RPMI8226 (cell line): ENCODE measurements at regions not wholly inside any gene's neighbourhood (a gene's known extent, or its start where the extent isn't known, plus 50 kb on each side); places are given as distances from the start of the nearest gene placed in this dataset.
"Not testable (repeated sequence)": the region's sequence is repeated elsewhere in the genome, so short reads cannot be mapped to it uniquely, and the experiment has no call there.

Source experiments
- DNase-seq: peaks from one replicate; pipeline ENCODE4 v3.0.0-alpha.2; 2015

DNA sequence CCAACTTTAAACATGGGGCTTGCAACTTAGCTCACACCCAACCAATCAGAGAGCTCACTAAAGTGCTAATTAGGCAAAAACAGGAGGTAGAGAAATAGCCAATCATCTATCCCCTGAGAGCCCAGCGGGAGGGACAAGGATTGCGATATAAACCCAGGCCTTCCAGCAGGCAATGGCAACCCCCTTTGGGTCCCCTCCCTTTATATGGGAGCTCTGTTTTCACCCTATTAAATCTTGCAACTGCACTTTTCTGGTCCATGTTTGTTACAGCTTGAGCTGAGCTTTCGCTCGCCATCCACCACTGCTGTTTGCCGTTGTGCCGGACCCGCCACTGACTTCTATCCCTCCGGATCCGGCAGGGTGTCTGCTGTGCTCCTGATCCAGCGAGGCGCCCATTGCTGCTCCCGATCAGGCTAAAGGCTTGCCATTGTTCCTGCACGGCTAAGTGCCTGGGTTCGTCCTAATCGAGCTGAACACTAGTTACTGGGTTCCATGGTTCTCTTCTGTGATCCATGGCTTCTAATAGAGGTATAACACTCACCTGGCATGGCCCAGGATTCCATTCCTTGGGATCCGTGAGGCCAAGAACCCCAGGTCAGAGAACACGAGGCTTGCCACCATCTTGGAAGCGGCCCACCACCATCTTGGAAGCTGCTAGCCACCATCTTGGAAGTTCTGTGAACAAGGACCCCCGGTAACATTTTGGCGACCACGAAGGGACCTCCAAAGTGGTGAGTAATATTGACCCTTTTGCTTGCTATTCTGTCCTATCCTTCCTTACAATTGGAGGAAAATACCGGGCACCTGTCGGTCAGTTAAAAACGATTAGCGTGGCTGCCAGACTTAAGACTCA, 161.3 kb upstream of the GCFC2 start:
- not testable (repeated sequence) for DNase-seq

- no peak for DNase-seq
Observed at GRCh38 chr2:75870651-75871137, 160.0 kb upstream of the GCFC2 start.

DNA sequence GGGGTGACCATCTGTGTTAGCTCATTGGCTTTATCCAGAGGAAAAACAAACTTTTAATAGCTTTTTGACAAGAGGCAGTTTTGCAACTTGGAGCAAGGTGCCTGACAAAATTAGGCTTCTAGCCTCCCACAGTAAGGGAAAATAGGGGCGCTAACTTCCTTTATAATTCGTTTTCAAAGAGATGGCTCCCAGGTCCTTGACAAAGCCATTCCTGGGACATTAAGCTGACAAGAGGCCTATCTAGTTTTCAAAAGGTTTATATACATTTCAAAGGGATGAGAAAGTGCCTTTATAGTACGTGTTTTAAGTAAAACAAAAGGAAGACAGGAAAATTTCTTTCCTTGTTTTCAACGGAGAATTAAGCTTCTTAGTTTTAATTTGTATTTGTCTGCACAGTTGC, 159.4 kb upstream of the GCFC2 start:
- DNase-seq: no peak

GRCh38 chr2:75865702-75866101, 155.0 kb upstream of the GCFC2 start:
- no peak for DNase-seq

- no peak for DNase-seq
Observed at GRCh38 chr2:75865083-75865482, 154.4 kb upstream of the GCFC2 start.

- DNase-seq: no peak
Observed at GRCh38 chr2:75862547-75862946, 151.8 kb upstream of the GCFC2 start.

DNA sequence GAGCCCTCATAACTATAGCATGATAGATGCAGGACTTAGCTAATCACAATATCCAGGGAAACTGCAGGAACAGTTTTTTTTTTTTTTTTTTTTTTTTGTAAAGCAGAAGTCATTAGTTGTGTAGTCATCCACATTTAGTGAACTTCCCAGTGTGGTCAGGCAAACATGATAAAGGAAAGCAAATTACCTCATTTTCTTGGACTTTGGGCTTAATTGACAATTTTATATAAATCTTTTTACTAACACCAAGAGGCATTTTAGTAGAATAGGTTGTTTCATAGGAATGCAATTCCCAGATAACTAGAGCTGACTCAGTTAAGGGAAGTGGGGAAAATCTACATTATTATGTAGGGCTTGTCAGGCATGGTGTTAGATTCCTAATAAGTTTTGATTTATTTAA, 142.7 kb upstream of the GCFC2 start:
- DNase-seq: no peak

DNA sequence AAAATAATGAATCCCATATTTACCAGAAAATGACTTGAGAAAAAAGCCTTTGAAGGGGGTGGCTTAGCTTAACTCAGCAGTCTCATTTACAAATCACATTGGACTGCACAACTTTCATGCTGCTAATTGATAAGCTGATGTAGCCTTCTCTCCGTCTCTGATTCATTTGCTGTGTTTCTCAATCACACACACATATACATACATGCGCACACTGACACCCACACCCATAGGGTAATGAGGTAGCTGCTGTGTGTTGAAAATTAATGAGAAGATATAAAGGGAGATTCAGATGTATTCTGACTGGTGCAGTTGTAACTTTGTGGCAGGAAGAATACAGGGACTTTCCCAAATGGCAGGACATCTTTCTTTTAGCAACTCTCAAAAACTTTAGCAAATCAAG, 141.9 kb upstream of the GCFC2 start:
- no peak for DNase-seq

DNA sequence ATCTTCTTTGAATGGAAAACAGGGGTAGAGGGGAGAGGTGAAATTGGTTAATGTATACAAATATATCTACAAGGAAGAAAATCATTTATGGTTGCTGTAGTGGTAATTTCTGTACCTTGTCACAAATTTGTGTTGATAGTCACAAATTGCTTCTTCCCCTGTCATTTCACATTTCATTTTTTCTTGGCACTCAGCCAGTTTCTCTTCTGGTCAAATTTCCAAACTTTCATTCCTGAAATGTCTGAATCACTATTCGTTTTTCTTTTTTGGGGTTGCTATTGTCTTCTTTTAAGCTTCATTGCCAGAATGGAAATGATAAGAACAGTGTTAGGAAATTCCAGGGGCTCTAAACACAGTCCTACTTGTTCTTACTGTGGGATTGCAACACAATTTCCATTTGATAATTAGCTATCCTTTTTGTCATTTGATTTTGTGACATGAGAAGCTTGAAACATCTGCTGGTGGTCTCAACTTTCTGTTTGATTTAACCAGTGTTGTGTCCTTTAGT, 136.0 kb upstream of the GCFC2 start:
- DNase-seq: no peak

DNA sequence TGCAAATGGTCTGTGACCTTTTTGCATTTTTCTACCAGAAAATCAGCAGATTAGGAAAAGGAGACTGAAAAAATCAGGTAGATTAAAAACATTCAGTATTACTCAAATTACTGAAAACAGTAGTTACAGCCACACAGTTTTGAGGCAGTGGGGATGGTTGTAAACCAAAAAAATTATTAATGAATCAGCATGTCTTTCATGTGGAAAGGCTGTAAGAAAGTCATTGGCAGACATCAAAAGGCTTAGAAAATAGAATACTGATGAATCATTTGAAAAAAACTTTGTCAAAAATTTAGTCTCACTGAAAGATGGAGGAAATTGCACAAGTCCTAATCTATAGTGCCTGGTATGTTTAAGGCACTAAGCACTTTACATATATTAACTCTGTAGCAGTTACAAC, 133.9 kb upstream of the GCFC2 start:
- no peak for DNase-seq

DNA sequence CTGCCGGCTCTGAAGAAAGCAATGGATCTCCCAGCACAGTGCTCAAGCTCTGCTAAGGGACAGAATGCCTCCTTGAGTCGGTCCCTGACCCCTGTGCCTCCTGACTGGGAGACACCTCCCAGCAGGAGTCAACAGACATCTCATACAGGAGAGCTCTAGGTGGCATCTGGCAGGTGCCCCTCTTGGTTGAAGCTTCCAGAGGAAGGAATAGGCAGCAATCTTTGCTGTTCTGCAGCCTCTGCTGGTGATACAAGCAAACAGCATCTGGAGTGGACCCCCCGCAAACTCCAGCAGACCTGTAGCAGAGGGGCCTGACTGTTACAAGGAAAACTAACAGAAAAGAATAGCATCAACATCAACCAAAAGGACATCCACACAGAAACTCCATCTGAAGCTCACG, 123.9 kb upstream of the GCFC2 start:
- DNase-seq: not testable (repeated sequence)

DNA sequence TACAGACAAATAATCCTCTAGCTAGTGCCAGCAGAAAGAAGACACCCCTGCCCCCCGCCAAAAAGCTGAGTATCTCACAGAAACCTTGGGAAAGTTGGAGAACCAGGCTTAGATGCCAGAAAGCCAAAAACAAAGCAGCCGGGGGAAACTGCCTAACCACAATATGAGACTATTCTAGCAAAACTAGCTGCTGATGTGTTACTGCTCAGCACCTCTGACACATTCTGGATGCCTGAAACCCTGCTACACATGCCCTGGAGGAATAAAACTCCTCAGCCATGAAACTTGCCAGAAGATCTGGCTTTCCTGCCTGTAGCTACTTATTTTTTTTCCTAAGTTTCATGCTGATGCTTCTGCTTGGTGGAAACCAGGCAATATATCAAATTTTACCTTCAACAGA, 122.7 kb upstream of the GCFC2 start:
- DNase-seq: no peak

DNA sequence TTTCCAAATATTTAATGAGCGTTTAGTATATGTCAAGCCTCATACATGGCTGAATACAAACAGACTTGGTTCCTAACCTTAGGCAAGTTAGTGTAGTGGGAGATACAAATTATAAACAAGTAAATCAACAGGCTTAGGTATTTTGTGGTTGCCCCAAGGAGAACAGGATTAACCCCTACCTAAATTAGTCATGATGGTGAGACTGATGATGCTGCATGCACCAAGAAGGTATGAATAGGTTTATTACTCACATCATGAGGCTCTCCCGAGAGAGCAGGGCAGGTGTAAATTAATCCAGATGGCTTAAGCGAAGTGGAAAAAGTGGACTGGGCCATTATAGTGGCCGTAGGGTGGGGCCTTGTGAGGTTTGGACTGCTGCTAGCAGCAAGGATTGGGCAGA, 118.1 kb upstream of the GCFC2 start:
- DNase-seq: no peak

DNA sequence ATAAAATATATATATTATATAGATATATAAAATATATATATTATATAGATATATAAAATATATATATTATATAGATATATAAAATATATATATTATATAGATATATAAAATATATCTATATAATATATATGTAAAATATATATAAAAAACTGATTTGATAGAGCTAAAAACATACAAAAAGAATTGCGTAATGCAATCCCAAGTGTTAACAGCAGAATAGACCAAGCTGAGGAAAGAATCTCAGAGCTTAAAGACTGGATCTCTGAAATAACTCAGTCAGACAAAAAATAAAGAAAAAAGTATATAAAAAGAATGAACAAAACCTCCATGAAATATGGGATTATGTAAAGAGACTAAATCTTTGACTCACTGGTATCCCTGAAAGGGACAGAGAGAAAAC, 112.8 kb upstream of the GCFC2 start:
- not testable (repeated sequence) for DNase-seq

- DNase-seq: no peak
Observed at GRCh38 chr2:75822336-75822735, 111.6 kb upstream of the GCFC2 start.

GRCh38 chr2:75820693-75821092, 110.0 kb upstream of the GCFC2 start:
- DNase-seq: no peak

DNA sequence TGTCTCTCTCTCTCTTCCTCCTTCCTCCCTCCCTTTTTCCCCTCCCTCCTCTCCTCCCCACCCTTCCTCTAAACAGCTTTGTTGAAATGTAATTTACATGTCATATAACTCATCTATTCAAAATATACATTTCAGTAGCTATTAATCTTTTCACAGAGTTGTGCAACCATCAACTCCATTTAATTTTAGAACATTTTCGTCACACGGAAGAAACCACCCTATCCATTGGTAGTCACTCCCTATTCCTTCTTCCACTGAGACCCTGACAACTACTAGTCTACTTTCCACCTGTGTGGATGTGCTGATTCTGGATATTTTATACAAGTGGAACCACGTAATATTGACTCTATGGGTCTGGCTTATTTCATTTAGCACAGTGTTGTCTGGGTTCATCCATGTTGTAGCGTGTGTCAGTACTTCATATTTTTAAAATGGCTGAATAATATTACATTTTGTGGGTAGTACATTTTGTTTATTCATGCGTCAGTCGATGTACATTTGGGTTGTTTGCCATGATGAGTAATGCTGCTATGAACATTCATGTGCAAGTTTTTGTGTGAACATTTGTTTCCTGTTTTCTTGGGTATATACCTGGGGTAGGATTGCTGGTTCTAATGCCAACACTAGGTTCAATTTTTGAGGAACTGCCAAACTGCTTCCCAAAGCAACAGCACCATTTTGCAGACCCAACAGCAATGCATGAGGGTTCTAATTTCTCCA, 100.1 kb upstream of the GCFC2 start:
- DNase-seq: no peak

- no peak for DNase-seq
Observed at GRCh38 chr2:75808793-75809535, 98.2 kb upstream of the GCFC2 start.

- DNase-seq: no peak
Observed at GRCh38 chr2:75807992-75808391, 97.3 kb upstream of the GCFC2 start.

GRCh38 chr2:75801234-75801982, 90.7 kb upstream of the GCFC2 start:
- DNase-seq: peak; percentile 30

DNA sequence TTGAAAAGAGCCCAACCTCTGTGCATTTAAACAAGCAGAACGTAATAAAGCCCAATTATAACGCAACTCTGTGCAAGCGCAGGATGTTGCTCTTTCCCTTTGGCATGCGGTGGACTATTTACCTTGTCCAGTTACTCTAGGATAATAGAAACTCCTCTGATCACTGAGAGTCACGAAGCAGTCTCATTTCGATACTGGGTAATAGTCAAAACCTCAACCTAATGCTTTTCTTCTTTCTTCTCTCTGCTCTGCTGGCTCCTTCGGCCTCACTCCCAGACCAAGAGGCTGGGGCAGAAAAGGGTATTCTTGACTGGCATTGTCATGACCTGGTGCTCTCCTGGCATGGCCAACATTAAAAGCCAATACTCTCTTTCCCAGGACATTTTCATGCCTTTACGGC, 89.7 kb upstream of the GCFC2 start:
- DNase-seq: no peak

DNA sequence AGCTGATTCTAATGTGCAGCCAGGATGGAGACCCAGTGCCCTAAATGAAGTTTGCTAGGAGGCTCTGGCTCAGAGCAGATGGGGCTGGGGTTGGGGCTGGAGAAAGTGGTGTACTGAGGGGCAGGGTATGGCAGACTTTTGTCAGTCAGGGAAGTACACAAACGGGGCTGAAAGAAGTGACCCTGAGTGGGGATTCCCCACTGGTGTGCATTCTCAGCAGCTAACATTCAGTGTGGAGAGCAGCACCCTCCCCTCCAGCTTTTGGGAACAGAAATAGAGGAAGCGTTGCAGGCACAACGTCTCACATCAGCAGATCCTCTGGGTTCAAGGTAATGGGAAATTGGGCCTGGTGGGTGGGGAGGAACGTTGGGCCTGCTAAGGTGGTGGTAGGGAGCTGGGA, 89.1 kb upstream of the GCFC2 start:
- no peak for DNase-seq

GRCh38 chr2:75798569-75798968, 87.9 kb upstream of the GCFC2 start:
- DNase-seq: no peak
